Fibroblast of lung (primary cell): ENCODE measurements at regions not wholly inside any gene's neighbourhood (a gene's known extent, or its start where the extent isn't known, plus 50 kb on each side); places are given as distances from the start of the nearest gene placed in this dataset.

Source experiments
- DNase-seq, 2 donors: peaks; one replicate each; pipeline versions ENCODE4 v3.0.0 to v3.0.0-alpha.2; 2010; ENCODE audit warnings: low read depth in 2 of 2
- H2AFZ ChIP-seq: 2 replicates; pipeline ENCODE4 v1.5.1; 2012; ENCODE audit warnings: low read length, control low read depth, inconsistent platforms
- H3K27ac ChIP-seq: 2 replicates; pipeline ENCODE4 v1.5.1; 2011; ENCODE audit warnings: low read length, control low read depth; ENCODE audit not compliant: insufficient read depth
- H3K27me3 ChIP-seq: 2 replicates; pipeline ENCODE4 v1.5.1; 2011; ENCODE audit warnings: mild to moderate bottlenecking, low read length; ENCODE audit not compliant: control insufficient read depth, insufficient read depth
- H3K36me3 ChIP-seq: 2 replicates; pipeline ENCODE4 v1.5.1; 2011; ENCODE audit warnings: low read length; ENCODE audit not compliant: control insufficient read depth, insufficient read depth
- H3K4me1 ChIP-seq: 2 replicates; pipeline ENCODE4 v1.5.1; 2011; ENCODE audit warnings: low read length; ENCODE audit not compliant: control insufficient read depth, insufficient read depth; ENCODE audit errors: extremely low read depth
- H3K4me2 ChIP-seq: 2 replicates; pipeline ENCODE4 v1.5.1; 2011; ENCODE audit warnings: low read length, control low read depth; ENCODE audit not compliant: insufficient read depth; ENCODE audit errors: extremely low read depth
- H3K4me3 ChIP-seq, 4 experiments: fragments of 200-600 bp in 1 of 4; sonication (generic) in 1 of 4; replicated peaks in 1 of 4; 2 replicates each; pipeline ENCODE4 v1.5.1; 2011 to 2016; ENCODE audit warnings: low read length in 4 of 4, low read depth in 3 of 4, mild to moderate bottlenecking in 3 of 4, control low read depth in 2 of 4, inconsistent platforms in 1 of 4, mixed read lengths in 1 of 4; ENCODE audit not compliant: insufficient read depth in 1 of 4; ENCODE audit errors: control extremely low read depth in 1 of 4
- H3K79me2 ChIP-seq: 2 replicates; pipeline ENCODE4 v1.5.1; 2012; ENCODE audit warnings: mild to moderate bottlenecking, low read length, inconsistent platforms; ENCODE audit not compliant: control insufficient read depth, insufficient read depth
- H3K9ac ChIP-seq: 2 replicates; pipeline ENCODE4 v1.5.1; 2011; ENCODE audit warnings: mild to moderate bottlenecking, low read length, control low read depth; ENCODE audit not compliant: insufficient read depth
- H3K9me3 ChIP-seq: 2 replicates; pipeline ENCODE4 v1.5.1; 2012; ENCODE audit warnings: low read depth, low read length; ENCODE audit not compliant: control insufficient read depth, insufficient read depth
- H4K20me1 ChIP-seq: 2 replicates; pipeline ENCODE4 v1.5.1; 2011; ENCODE audit warnings: low read length; ENCODE audit not compliant: control insufficient read depth, insufficient read depth; ENCODE audit errors: extremely low read depth
- CTCF ChIP-seq, 2 donors: IDR thresholded peaks in 1 of 2; conservative IDR thresholded peaks in 1 of 2; 1 replicate in 1 of 2; 2 replicates in 1 of 2; pipeline ENCODE4 v1.5.1; 2011 to 2012; ENCODE audit warnings: low read length in 2 of 2, control low read depth in 1 of 2, inconsistent platforms in 1 of 2, low read depth in 1 of 2, mild to moderate bottlenecking in 1 of 2
- EZH2 ChIP-seq: IDR thresholded peaks from 2 replicates; pipeline ENCODE4 v1.5.1; 2012; ENCODE audit warnings: low read length, control low read depth, mild to moderate bottlenecking; ENCODE audit errors: missing control alignments

- TF ChIP-seq CTCF (conservative IDR thresholded peaks at IDR 0.05 in 1 of 2, IDR thresholded peaks at IDR 0.05 in 1 of 2; ENCODE audit: low read depth in 1 of 2, low read length in 2 of 2) (no peak), EZH2 (no peak)
- peak in 1 of 2 donors; percentile 14 for DNase-seq
- H2AFZ ChIP-seq = no peak overlapping the region
- no peaks in the 10 kb centered on the region for H4K20me1 ChIP-seq
- no peaks in the 10 kb centered on the region for H3K79me2 ChIP-seq
- H3K9ac ChIP-seq = no peak overlapping the region
- no peak overlapping the region for H3K4me2 ChIP-seq
- H3K9me3 ChIP-seq = no peaks in the 10 kb centered on the region
- H3K27ac ChIP-seq = no peak overlapping the region
- H3K4me3 ChIP-seq = no peak overlapping the region
- no peaks in the 10 kb centered on the region for H3K4me1 ChIP-seq
- H3K27me3 ChIP-seq = no peaks in the 10 kb centered on the region
- no peaks in the 10 kb centered on the region for H3K36me3 ChIP-seq
These were observed 2898.1 kb downstream of the PCDH9 start for GRCh38 chr13:64332048-64332447.

GRCh38 chr13:64327505-64328194 lies 2902.5 kb downstream of the PCDH9 start:
- no peaks in the 10 kb centered on the region for H3K79me2 ChIP-seq
- no peak overlapping the region for H3K27ac ChIP-seq
- no peak overlapping the region for H3K4me3 ChIP-seq
- no peaks in the 10 kb centered on the region for H3K36me3 ChIP-seq
- DNase-seq = no peak
- no peaks in the 10 kb centered on the region for H3K27me3 ChIP-seq
- H3K9ac ChIP-seq = no peak overlapping the region
- H2AFZ ChIP-seq = no peak overlapping the region
- no peaks in the 10 kb centered on the region for H4K20me1 ChIP-seq
- H3K4me2 ChIP-seq = no peak overlapping the region
- TF ChIP-seq CTCF (conservative IDR thresholded peaks at IDR 0.05 in 1 of 2, IDR thresholded peaks at IDR 0.05 in 1 of 2; ENCODE audit: low read depth in 1 of 2, low read length in 2 of 2) = no peak
- TF ChIP-seq EZH2 = no peak
- no peaks in the 10 kb centered on the region for H3K4me1 ChIP-seq
- no peaks in the 10 kb centered on the region for H3K9me3 ChIP-seq

GRCh38 chr13:64314331-64314730 lies 2898.7 kb upstream of the PCDH20 start:
- TF ChIP-seq CTCF (conservative IDR thresholded peaks at IDR 0.05 in 1 of 2, IDR thresholded peaks at IDR 0.05 in 1 of 2; ENCODE audit: low read depth in 1 of 2, low read length in 2 of 2) (no peak), EZH2 (no peak)
- H3K27me3 ChIP-seq = no peaks in the 10 kb centered on the region
- H3K36me3 ChIP-seq = no peaks in the 10 kb centered on the region
- H3K79me2 ChIP-seq = no peaks in the 10 kb centered on the region
- DNase-seq = peak; percentile 40 to 56
- H2AFZ ChIP-seq = no peak overlapping the region
- H3K9ac ChIP-seq = no peak overlapping the region
- H3K27ac ChIP-seq = no peak overlapping the region
- H3K9me3 ChIP-seq = no peaks in the 10 kb centered on the region
- H3K4me3 ChIP-seq = no peak overlapping the region
- no peaks in the 10 kb centered on the region for H3K4me1 ChIP-seq
- H3K4me2 ChIP-seq = no peak overlapping the region
- no peaks in the 10 kb centered on the region for H4K20me1 ChIP-seq
